ENCODE measurements at regions not wholly inside any gene's neighbourhood (a gene's known extent, or its start where the extent isn't known, plus 50 kb on each side); places are given as distances from the start of the nearest gene placed in this dataset.

GRCh38 chr18:10046178-10046807 is 132.5 kb downstream of the VAPA start:
- TF ChIP-seq EP300 (IDR thresholded peaks at IDR 0.05; ENCODE audit: borderline replicate concordance) (no peak), TCF12 (IDR thresholded peaks at IDR 0.05; ENCODE audit: low read depth) (no peak), EGR1 (IDR thresholded peaks at IDR 0.05) (no peak), REST (IDR thresholded peaks at IDR 0.05; ENCODE audit: low read depth) (no peak), TAF1 (IDR thresholded peaks at IDR 0.05; ENCODE audit: low read depth) (no peak), ZBTB7A (IDR thresholded peaks at IDR 0.05; ENCODE audit: low read depth) (no peak), TEAD4 (IDR thresholded peaks at IDR 0.05) (no peak), FOXM1 (IDR thresholded peaks at IDR 0.05; ENCODE audit: borderline replicate concordance, low read depth) (no peak), NFIC (IDR thresholded peaks at IDR 0.05) (no peak), CREB1 (IDR thresholded peaks at IDR 0.05; ENCODE audit: low read depth) (no peak), YY1 (IDR thresholded peaks at IDR 0.05; ENCODE audit: low read depth) (no peak), CEBPB (IDR thresholded peaks at IDR 0.05) (no peak), RAD21 (IDR thresholded peaks at IDR 0.05; ENCODE audit: low read depth) (no peak)
- TF ChIP-seq, protein P1, sequence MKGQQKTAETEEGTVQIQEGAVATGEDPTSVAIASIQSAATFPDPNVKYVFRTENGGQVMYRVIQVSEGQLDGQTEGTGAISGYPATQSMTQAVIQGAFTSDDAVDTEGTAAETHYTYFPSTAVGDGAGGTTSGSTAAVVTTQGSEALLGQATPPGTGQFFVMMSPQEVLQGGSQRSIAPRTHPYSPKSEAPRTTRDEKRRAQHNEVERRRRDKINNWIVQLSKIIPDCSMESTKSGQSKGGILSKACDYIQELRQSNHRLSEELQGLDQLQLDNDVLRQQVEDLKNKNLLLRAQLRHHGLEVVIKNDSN (IDR thresholded peaks at IDR 0.05): no peak
- TF ChIP-seq, protein P2, sequence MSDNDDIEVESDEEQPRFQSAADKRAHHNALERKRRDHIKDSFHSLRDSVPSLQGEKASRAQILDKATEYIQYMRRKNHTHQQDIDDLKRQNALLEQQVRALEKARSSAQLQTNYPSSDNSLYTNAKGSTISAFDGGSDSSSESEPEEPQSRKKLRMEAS (IDR thresholded peaks at IDR 0.05): no peak

DNA sequence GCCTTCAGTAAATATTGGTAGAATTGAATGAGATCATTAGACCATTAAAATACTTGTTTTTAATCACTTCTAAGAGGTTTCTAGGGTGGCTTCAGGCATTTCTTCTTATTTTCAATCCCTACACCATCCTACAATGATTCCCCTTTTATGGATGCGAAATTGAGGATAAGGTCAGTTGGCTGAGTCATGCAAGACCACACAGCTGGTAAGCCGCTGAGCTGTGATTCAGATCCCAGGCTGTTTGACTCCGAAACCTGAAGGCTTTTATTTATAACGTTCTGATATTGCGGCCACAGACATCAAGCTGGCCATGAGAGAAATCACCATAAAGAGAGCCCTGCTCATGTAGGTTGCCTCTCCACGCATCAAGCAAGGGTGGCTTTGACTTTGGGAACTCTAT is 133.4 kb downstream of the VAPA start:
- no peak for TF ChIP-seq ZBTB7A (IDR thresholded peaks at IDR 0.05; ENCODE audit: low read depth)
- no peak for TF ChIP-seq TEAD4 (IDR thresholded peaks at IDR 0.05)
- no peak for TF ChIP-seq CEBPB (IDR thresholded peaks at IDR 0.05)
- TF ChIP-seq NFIC (IDR thresholded peaks at IDR 0.05): no peak

- no peak for TF ChIP-seq TAF1 (IDR thresholded peaks at IDR 0.05; ENCODE audit: low read depth)
- no peak for TF ChIP-seq CEBPB (IDR thresholded peaks at IDR 0.05)
- no peak for TF ChIP-seq EP300 (IDR thresholded peaks at IDR 0.05; ENCODE audit: borderline replicate concordance)
- TF ChIP-seq, protein P1 (IDR thresholded peaks at IDR 0.05): no peak
- no peak for TF ChIP-seq FOXM1 (IDR thresholded peaks at IDR 0.05; ENCODE audit: borderline replicate concordance, low read depth)
- no peak for TF ChIP-seq CREB1 (IDR thresholded peaks at IDR 0.05; ENCODE audit: low read depth)
- TF ChIP-seq ZBTB7A (IDR thresholded peaks at IDR 0.05; ENCODE audit: low read depth): no peak
- no peak for TF ChIP-seq TEAD4 (IDR thresholded peaks at IDR 0.05)
- no peak for TF ChIP-seq TCF12 (IDR thresholded peaks at IDR 0.05; ENCODE audit: low read depth)
- no peak for TF ChIP-seq RAD21 (IDR thresholded peaks at IDR 0.05; ENCODE audit: low read depth)
- no peak for TF ChIP-seq EGR1 (IDR thresholded peaks at IDR 0.05)
- no peak for TF ChIP-seq YY1 (IDR thresholded peaks at IDR 0.05; ENCODE audit: low read depth)
- TF ChIP-seq, protein P2 (IDR thresholded peaks at IDR 0.05): no peak
- TF ChIP-seq REST (IDR thresholded peaks at IDR 0.05; ENCODE audit: low read depth): no peak
- no peak for TF ChIP-seq NFIC (IDR thresholded peaks at IDR 0.05)
These were observed 135.9 kb downstream of the VAPA start for GRCh38 chr18:10049747-10050146.

GRCh38 chr18:10050956-10051355 is 137.1 kb downstream of the VAPA start:
- no peak for TF ChIP-seq TEAD4 (IDR thresholded peaks at IDR 0.05)
- TF ChIP-seq ZBTB7A (IDR thresholded peaks at IDR 0.05; ENCODE audit: low read depth): no peak
- TF ChIP-seq NFIC (IDR thresholded peaks at IDR 0.05): no peak
- TF ChIP-seq FOXM1 (IDR thresholded peaks at IDR 0.05; ENCODE audit: borderline replicate concordance, low read depth): no peak
- TF ChIP-seq EGR1 (IDR thresholded peaks at IDR 0.05): no peak
- no peak for TF ChIP-seq TAF1 (IDR thresholded peaks at IDR 0.05; ENCODE audit: low read depth)
- no peak for TF ChIP-seq RAD21 (IDR thresholded peaks at IDR 0.05; ENCODE audit: low read depth)
- TF ChIP-seq YY1 (IDR thresholded peaks at IDR 0.05; ENCODE audit: low read depth): no peak
- no peak for TF ChIP-seq CREB1 (IDR thresholded peaks at IDR 0.05; ENCODE audit: low read depth)
- TF ChIP-seq, protein P2 (IDR thresholded peaks at IDR 0.05): no peak
- TF ChIP-seq TCF12 (IDR thresholded peaks at IDR 0.05; ENCODE audit: low read depth): no peak
- no peak for TF ChIP-seq REST (IDR thresholded peaks at IDR 0.05; ENCODE audit: low read depth)
- TF ChIP-seq EP300 (IDR thresholded peaks at IDR 0.05; ENCODE audit: borderline replicate concordance): no peak
- no peak for TF ChIP-seq CEBPB (IDR thresholded peaks at IDR 0.05)
- TF ChIP-seq, protein P1 (IDR thresholded peaks at IDR 0.05): no peak

Data from Ishikawa (cell line).